Ureter (tissue), 1 donor: ENCODE measurements at regions not wholly inside any gene's neighbourhood (a gene's known extent, or its start where the extent isn't known, plus 50 kb on each side); places are given as distances from the start of the nearest gene placed in this dataset.
"Not testable (repeated sequence)": the region's sequence is repeated elsewhere in the genome, so short reads cannot be mapped to it uniquely, and the experiment has no call there.

ENCODE experiments used
- DNase-seq: peaks from one replicate; pipeline ENCODE4 v3.0.0-alpha.2; 2020; ENCODE audit warnings: low spot score
- donor health status: DM: yes; HTN: yes; CAD: no.

DNA sequence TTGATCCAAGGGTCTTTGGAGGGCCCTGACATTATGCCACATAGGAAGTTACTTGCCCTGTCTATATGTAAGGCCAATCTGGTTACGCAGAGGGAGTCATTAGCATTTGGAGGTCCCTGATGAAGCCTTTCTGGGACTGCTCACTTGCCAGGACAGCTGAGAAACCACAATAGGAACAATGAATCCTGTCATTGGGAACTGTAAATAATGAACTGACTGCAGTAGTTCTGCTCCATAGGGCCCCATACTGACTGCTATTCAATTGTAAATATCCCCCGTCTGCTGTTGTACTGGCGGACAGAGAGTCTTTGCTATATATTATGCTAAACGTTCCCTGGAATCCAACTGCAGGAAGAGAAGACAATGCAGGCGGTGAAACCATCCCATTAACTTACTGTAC is 149.4 kb upstream of the DCC start:
- no peak for DNase-seq

DNA sequence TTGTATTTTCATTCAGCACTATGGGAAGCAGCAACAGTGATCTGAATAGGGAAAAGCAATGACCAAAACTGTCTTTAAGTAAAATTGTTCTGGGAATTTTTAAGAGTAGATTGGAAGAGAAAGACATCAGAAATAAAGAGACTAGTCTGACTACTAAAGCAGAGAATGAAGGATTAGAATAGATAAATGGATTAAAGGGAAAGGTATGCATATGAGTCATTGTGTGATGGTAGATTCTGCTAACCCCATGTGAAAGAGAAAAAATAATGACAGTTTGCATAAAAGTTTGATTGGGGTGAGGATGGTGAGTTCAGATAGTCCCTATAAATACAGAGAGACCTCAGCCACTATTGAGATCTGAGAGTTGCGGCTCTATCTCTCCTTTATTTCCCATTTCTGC is 139.6 kb upstream of the DCC start:
- no peak for DNase-seq

DNA sequence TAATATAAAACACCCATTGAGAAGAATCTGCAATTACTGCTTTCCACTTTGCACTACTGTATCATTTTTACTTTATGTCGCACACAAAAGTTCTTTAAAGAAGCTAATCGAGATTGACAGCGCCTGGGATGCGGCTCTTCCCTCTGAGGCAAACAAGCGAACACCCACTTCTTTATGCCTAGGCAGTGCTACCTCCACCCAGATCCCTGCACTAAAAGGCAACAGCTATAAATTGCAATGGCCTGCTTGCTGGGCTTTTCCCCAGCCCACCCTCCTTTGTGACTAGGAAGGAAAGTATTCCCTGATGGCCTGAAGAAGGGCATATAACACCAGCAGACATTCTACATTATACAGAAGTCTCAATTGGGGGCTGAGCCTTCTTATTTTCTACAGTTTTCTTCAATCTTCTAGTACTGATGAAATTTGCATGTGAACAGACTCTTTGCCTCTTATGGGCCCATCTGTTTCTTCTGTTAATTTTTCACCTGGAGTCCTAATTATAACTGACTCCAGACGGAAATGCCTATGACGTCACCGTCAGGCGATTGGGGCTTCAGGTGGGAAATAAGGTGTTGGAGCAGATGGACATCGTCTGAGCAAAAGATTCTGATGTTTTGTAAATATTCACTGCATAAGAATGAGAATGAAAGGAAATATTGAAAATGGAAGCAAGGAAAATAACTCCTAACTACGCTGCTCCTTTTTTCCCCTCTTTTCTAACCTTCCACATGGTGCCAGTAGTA is 138.9 kb upstream of the DCC start:
- DNase-seq, result no peak

DNA sequence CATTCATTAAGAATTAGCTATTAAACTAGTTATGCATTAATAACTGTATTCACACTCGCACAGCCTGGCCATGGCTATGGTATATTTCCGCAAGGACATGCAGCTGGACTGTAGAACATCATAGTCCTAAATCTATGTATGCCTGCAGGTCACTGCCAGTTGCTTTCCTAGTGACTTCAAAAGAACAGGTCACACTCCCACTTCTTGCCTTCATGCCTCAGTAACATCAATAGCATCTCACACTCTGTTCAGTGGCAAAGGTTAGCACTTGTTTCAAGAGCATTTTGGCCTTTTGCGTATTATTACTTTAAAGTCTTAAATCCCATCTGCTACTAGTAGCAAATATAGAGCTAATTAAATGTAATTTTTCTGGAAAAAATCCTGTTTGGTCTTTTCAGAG is 131.4 kb upstream of the DCC start:
- no peak for DNase-seq

DNA sequence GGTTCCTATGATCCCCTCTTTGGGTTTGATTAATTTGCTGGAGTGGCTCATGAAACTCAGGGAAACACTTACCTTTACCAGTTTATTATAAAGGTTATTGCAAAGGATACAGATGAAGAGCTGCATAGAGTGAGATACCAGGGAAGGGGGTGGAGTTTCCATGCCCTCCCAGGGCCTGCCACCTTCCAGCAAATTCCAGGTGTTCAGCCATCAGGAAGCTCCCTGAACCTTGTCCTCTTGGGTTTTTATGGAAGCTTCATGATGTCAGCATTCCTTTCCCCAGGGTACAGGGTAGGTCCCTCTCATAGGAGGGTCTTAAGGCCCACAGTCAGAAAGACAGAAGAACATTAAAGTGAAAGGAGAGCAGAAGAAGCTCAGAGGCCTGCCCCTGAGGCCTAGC is 123.9 kb upstream of the DCC start:
- no peak for DNase-seq

DNA sequence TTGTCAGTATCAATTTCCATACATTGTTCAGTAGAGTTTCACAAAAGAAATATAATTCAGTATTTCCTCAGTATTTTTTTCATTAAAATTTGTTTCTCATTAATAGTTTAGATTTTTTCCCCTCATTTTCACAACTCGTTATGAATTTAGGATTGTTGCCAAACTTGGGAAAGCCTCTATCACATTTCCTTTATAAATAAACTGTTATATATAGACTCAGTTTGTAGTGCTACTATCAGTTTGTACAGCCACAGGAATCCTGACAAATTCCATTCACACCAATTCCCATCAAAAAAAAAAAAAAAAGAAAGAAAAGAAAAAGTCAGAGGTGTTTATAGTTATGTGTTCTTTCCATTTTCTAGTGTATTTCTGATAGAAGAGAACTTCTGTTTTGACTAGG is 123.3 kb upstream of the DCC start:
- DNase-seq, result no peak

DNA sequence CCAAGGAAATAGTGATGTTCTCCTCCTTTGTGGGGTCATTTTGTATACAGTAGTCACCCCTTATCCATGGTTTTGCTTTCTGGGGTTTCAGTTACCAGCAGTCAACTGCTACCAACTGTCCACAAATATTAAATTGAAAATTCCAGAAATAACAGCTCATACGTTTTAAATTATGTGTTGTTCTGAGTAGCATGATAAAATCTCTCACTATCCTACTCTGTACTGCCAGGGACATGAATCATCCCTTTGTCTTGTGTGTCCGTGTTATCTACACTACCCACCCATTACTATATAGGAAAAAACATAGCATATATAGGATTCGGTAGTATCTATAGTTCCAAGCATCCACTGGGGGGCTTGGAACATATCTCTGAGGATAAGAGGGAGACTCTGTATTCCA is 120.9 kb upstream of the DCC start:
- no peak for DNase-seq

DNA sequence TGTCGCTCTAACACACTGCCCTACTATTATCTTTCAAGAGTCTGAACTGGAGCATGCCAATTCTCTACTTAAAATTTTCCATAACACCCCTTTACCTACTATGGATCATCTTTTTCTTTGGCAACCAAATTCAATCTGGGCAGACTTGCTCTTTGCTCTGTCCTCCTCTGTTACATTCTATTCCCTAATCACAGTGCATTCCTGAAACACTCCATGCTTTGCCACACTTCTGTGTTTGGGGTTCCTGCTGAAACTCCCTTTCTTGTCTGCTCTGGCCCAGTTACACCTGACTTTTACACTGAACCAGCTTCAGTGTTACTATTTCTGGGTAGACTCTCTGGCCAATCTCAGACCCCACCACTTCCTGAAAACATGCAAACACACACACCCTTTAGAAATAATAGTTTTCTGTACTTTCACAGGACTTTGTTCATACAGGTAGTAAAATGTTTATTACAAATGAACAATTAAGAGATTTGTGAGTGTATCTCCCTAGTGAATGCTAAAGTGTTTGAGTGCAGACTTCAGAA is 119.9 kb upstream of the DCC start:
- no peak for DNase-seq

DNA sequence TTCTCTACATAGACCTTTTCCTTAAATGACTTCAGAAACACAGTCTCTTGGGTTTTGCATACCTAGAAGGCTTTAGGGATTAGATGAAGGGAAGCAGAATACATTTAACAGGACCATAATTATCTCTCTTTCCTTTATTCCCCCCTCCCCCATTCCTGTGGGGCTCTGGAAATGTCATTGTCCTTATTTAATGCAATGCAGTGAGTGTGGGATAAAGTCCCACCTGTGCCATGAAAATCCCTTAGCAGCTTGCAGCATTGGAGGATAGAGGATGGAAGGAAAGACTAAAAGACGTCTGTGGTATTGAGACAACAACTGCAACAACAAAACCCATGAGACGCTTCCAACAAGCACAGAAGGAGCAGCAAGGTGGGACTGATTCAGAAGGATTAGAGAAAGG is 117.8 kb upstream of the DCC start:
- DNase-seq, result no peak

DNA sequence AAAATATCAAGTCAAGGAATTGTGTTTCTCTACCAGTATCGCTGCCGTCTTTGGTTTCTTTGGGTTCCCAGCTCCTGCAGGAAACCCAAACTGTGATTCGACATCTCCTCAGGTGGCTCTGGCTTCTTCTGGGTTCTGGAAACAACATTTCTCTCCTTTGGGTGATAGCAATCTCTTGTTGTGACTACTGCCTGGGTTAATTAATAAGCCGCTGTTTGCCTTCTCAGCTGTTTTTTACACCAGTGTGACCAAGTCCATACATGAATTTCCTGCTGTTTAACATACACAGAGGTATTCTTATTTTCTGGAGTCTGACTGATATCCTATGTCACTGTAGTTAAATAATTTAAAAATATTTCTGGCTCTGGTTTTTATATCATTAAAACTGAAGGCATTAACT is 112.5 kb upstream of the DCC start:
- no peak for DNase-seq

DNA sequence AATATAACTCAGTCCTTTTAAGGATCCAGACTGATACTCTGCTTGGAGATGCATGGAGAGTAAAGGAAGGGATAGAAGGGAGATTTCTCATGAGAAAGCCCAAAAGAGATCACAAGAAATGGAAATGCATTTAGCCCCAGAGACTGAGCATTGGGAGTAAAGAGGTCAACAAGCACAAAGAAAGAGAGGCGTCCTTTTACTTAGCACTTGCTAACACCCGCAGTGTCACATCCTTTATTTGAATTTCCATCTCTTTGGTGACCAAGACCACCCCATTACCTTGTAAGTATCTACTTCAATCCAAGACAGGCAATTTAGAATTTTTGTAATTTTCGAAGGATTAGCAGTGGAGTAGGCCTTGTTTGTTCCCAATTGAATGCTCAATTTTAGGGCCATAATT is 111.8 kb upstream of the DCC start:
- DNase-seq, result no peak

DNA sequence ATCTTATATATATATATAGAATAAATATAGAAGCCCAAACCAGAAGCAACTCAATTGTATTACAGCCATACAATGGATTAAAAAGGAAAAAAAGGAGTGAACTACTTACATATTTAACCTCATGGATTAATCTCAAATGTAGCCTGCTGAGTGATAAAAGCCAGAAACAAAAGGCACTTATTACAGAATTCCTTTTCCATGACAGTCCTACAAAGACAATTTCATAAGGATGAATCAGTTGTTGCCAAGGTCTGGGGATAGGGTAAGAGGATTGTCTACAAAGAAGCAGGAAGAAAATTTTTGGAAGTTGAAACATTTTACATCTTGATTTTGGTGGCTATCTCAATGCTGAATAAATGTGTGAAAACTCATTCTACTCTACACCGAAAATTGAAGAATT is 103.9 kb upstream of the DCC start:
- no peak for DNase-seq

DNA sequence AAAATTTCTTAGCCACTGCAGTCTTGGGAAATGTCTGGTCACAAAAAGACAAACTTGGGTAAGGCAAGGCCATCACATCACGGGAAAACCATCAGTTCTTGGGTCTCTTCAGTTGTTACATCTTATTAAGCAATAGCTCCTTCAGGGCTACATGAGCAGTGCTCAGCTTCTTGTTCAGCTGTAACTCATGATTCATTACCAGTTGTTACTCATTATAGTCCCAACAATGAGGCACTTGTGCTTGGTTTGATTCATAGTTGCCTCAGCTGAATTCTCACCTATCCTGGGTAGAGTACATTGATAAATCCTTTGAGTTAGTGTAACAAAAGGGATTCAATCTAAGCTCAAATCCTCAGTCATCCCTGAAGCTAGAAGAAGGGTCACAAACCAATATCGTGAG is 102.4 kb upstream of the DCC start:
- no peak for DNase-seq

DNA sequence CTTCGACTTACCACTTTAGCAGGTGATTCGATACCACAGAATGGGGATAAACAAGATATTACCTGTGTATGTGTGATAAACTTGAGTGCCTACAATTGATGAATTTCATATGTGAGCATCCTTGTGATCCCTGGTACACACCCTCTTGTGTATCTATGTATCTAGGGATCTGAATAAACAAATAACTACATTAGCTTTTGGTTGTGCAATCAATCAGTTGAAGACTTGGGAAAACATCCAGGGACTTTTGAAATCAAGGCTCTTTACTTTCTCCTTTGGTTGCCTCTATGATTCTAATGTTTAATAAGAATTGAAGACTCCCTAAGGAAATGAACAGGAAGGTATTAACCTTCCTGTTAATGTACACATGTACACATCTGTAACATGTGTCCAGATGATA is 97.3 kb upstream of the DCC start:
- DNase-seq, result no peak

DNA sequence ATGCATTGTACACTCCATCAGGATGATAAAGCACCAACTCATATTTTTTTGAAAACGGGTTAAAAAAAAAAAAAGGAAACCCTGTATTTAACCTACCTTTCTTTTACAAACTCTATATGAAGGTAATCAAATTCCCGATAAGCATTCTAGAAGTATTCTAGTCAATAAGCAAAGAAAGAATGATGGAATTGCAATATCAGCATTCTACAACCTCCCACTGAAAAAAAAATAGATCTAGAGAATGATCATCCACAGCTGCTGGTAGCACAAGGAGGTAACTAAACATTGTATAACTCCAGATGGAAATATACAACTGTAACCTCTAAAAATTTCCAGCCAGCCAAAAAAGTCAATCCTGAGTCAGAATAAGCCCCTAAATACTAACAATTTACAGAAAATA is 95.3 kb upstream of the DCC start:
- no peak for DNase-seq

DNA sequence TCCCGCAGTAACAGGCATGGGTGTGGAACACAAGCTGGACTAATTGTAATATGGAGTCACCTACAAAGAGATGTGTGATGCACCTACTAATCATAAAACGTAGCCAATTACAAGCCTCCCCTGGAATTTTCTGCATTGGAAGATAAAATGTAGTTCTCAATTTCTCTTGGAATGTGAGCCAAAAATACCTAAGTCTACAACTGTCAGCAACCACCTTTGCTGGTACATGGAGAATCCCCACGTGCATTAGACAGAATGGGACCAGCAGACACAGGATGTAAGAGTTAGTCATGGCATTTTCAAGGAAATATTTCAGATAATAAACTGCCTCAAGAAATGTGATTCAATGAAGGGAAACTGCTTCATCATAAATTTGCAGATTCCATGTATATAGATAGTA is 85.6 kb upstream of the DCC start:
- DNase-seq, result no peak

DNA sequence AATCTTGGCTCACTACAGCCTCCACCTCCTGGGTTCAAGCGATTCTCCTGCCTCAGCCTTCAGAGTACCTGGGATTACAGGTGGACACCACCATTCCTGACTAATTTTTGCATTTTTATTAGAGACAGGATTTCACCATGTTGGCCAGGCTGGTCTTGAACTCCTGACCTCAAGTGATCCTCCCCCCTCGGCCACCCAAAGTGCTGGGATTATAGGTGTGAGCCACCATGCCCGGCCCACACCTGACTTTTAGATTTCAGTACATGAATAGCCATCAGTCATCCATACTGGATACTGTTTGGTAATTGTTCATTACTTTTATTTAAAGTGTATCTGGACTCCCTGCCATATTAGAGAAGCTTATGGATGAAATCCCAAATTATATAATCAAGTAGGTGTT is 82.6 kb upstream of the DCC start:
- DNase-seq, result not testable (repeated sequence)

DNA sequence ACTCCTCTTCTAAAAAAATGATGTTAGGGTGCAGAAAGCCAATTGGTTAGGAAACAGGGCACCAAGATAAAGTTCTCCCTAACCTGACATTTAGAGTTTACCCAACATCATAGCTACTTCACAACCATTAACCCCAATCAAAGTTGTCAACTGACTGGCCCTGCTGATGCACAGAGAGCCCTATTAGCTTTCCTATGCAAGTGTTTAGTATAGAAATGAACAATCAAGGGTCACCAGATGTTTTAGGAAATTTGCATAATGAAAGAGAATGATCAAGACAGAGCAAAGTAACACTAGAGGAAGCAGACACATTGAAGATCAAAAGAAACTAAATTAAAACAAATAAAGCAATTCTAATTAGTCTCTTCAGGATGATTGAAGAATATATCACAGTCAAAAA is 64.2 kb upstream of the DCC start:
- no peak for DNase-seq

DNA sequence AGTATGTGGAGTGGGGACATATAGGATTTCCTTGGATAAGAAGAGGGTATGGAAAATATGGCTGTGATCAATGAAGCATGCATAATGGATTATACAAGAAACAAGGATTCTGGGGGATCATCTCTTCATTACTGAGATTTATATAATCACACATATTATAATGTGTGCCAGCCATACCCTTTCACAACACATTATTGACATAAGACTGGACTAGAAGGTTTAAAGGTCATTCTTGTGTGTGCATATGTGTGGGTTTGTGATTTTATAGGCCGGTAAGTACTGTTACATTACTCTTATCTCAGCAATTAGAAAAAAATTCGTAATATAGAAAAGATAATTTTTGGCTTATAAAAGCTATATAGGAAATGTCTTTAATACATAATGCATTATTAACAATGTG is 62.2 kb upstream of the DCC start:
- no peak for DNase-seq

DNA sequence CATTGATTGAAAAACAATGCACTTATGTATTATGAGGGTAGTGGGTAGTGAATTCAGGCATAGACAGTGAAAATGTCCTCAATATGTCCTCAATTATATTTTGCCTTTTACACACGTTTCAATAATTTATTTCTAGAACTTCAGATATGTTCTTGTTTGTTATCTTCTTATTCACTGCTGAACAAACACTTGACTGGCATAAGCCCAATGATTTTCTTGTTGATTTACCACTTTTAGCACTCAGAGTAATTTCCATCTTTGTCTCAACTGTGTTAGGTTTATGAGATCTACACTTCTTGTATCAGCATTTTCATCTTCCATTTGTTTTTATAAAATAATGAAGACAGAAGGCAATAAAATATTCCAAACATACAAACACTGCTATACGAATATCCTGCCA is 61.8 kb upstream of the DCC start:
- DNase-seq, result no peak

DNA sequence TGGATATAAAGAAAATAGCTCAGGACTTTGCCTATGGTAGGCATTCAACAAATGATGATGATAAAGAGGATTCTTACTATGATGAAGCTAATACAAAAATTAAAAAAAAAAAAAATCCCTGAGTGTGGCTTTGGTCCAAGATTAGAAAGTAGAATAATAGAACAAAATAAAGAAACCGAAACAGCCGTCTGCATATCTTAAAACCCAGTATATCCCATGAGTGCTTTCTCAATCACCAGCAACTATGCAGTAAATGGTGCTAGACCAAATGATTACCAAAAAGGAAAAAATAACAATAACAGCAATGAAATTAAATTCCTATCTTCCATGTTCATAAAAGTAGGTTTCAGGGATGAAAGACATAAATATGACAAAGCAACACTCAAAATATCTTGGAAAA is 59.3 kb upstream of the DCC start:
- DNase-seq, result no peak

DNA sequence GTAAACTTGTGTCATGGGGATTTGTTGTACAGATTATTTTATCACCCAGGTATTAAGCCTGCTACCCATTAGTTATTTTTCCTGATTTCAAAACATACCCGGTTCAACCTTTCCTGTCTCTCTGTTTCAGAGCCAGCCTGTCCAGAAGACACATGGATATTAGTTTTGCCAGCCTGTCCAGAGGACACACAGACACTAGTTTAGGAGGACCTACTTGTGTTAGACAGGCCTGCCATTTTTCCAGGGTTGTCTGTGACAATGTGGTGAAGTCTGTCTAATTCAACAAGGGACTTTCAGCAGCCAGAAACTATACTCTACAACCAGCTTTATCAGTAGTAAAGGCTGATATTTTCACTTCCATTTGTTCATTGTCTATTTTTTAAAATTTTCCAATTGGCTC is 56.1 kb upstream of the DCC start:
- no peak for DNase-seq

DNA sequence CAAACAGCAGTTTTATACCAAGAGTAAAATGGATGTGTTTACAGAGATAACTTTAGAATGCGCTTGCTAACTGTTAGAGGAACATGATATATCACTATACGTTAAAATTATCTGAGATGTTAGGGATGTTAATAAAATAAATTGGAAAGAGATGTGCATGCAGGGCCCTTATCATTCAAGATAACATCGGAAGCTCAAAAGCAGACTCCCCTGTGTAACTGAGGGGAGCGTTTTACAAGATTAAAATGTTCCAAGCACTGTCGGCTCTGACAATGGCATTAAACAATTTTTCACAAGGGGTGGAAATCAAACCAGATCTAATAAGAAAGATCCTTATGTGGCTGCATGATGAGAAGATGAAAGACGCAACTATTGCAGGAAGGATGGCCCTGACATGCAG is 53.3 kb upstream of the DCC start:
- DNase-seq, result no peak

DNA sequence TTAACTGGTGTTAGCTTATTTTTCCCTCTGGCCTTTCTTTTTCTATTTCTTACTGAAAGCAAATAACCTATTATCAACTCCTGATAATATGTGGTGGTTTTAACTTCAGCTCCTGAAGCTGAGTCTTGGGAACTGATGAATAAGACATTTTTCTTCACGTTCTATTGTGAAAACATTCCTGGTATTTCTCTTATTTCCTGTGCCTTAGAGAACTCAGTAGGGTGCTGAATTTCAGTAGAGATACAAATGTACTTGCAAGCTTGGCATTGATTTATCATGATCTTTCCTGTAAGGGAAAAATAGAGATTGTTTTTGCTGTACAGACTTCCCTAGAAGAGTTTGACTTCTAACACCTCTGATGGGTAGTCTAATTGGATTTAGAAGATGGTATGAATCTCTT is 52.8 kb upstream of the DCC start:
- DNase-seq, result no peak
